ENCODE measurements at regions not wholly inside any gene's neighbourhood (a gene's known extent, or its start where the extent isn't known, plus 50 kb on each side); places are given as distances from the start of the nearest gene placed in this dataset.

DNA sequence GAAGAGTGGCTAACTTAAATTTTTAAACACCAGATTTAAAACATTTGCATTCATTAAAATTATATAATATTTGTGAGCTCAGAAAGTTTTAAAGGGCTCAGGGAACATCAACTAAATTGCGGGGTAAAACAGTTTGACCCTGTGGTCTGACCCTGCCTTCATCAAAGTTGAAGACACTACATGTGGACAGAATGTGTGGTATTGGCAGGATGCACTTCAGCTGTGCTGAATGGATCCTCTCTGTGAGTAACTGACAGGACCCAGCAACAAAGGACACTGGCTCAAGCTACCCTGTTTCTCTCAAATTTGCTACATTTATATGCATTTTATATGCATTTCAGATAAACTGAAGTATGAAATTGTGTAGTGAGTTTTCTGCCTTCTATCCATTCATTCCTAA, 288.5 kb downstream of the ZNF608 start:
- DNase-seq = no peak

DNA sequence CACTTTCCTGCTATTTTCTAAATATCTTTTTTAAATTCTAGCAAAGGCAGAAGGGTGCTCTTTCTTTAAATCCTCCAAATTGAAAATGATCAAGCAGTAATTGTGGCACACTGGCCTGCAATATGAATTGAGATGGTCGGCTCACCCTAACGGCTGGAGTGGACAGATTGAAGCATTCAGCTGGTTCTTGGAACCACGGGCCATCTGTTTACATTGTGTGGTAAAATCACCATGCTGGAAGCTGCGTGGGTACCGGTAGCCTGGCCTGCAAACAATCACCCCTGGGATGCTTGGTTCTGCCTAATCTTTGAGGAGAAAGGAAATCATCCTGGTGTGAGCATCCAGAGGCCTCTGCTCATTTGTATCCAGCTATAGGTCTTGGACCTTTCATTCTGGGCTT, 289.3 kb downstream of the ZNF608 start:
- no peak for DNase-seq

DNA sequence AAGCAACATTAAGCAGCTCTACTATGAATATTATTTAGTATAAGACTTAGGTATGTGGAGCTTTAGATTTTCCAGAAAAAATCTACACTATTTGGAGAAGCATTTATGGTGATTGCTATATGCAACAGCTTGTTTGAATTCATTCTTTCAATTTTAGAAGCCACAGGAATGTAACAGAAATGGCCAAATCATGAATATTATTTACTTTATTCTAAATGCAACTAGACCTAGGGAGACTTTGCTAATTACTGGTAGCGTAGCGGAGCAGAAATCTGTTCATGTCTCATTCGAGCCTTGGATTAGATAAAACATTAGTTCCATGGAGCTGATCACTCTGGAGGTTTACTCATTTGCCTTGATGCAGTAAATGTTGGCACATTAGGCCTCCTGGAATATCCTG, 290.2 kb downstream of the ZNF608 start:
- no peak for DNase-seq

- DNase-seq = no peak
Measured at GRCh38 chr5:124454081-124454480, 292.4 kb downstream of the ZNF608 start.

GRCh38 chr5:124453221-124454051, 293.0 kb downstream of the ZNF608 start:
- no peak for DNase-seq

DNA sequence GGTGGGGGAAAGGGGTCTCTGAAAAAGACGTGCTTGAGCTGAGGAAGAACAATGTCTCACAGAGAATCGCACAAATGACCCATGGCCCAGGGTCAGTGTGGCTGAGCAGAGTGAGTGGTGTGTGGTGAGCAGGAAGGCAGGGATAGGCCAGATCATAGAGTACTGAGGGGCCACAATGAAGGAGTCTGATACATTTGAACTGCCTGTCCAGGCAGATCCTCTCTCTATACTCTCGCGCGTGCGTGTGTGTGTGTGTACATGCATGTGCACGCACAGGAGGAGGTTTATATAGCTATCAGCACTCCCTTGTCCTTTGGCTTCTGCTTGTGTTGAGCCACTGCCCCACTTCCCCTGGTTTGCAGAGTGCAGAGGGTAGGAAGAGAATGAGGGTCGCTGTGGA, 294.0 kb downstream of the ZNF608 start:
- no peak for DNase-seq

- DNase-seq = no peak
Measured at GRCh38 chr5:124451721-124452383, 294.6 kb downstream of the ZNF608 start.

DNA sequence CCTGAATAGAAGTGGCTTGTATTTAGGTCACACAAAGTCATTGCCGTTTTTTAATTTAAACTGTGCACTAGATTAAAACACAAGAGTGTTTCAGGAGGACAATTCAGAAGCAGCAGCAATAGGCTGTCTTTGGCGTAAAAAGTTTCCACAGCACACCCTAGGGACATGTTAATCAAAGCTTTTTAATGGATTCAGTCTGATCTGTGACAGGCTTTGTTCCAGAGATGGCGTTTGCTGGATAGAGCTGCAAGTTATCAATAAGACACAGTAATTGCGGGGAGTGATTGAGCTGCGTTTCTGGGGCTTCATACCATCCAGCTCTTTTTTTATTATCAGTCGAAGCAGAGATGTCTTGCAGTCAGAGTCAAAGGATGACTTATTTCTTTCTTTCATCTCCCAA, 300.3 kb downstream of the ZNF608 start:
- no peak for DNase-seq

- DNase-seq = no peak
Measured at GRCh38 chr5:124445070-124445619, 301.3 kb downstream of the ZNF608 start.

GRCh38 chr5:124444147-124444775, 302.2 kb downstream of the ZNF608 start:
- no peak for DNase-seq

DNA sequence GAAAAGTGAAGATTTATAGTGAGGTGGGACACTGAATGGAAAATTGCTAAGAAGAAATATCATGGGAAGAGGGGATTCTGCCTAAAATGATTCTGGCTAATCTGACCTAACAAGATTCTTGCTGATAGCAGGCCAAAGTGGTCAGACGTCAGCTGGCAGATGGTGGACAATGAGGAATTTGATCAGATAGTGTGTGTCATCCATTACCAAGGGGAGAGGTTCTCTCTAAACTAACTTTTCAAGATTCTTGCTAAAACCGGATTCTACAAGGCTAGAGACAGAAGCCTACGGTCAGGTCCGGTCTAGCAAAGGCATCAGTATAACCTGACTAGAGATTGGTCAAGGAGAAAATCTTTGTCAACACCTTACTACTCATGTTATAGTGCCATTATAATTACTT, 306.0 kb downstream of the ZNF608 start:
- no peak for DNase-seq

DNA sequence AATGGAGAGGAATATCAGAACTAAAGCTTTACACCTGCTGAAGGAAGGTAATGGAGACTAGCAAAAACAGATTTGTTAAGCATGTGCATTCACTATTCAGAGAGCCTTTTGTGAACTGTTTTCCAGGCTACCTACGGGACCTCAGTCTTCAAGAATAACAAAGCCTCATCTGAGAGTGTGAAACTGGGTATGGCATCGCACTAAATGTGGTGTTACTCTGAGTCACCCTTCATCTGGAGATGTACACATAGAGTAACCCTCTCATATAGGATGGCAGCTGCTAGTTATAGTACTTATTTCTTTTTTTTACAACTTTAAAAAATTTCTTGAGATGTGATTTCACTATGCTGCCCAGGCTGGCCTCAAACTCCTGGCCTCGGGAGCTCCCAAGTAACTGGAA, 306.8 kb downstream of the ZNF608 start:
- no peak for DNase-seq

DNA sequence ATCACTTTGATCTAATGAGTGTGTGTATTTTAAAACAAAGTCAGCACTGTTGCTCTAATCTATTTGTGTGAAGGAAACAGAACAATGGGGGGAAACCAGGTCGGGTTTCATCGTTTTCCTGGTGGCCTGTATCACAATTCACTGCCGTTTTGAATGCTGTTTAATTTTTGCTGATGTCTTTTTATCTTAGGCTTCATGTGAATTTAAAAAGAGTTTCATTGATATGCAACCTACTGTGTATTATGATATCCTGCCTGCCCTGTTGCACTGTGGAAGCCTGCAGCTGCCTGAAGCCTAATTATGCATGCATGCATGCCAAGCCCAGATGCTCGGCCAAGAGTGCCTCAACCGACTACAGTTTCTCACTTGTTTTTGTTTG, 307.5 kb downstream of the ZNF608 start:
- no peak for DNase-seq

- no peak for DNase-seq
Measured at GRCh38 chr5:124438026-124438902, 308.2 kb downstream of the ZNF608 start.

DNA sequence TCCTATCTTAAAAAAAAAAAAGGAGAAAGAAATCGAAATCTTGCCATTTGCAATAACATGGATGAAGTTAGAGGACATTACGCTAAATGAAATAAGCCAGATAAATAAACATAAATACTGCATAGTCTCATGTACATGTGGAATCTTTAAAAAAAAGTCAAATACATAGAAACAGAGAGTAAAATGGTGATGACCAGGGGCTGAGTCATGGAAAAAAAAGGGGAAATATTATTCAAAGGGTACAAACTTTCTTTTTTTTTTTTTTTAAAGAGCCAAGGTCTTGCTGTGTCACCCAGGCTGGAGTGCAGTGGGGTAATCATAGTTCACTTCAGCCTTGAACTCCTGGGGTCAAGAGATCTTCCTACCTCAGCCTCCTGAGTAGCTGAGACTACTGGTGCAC, 310.1 kb downstream of the ZNF608 start:
- DNase-seq = no peak

GRCh38 chr5:124433170-124433569, 313.3 kb downstream of the ZNF608 start:
- no peak for DNase-seq

- no peak for DNase-seq
Measured at GRCh38 chr5:124421584-124421983, 324.9 kb downstream of the ZNF608 start.

DNA sequence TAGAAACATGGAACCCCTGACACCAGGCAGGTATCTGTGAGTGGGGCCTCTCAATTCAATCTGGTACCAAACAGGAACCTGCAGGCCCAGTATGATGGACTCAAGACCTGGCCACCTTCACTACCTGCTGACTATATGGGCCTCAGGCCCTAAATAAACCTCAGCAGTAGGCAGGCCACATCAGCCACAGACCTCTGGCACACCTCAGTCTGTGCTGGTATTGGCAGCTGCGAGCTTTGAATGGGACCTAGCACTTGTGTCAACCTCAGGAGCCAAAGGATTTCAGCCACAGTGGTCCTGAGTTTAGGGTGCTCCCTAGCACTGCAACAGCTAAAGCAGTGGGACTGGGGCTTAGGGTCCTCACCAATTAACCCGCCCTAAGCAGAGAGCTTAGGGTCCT, 325.5 kb downstream of the ZNF608 start:
- no peak for DNase-seq

DNA sequence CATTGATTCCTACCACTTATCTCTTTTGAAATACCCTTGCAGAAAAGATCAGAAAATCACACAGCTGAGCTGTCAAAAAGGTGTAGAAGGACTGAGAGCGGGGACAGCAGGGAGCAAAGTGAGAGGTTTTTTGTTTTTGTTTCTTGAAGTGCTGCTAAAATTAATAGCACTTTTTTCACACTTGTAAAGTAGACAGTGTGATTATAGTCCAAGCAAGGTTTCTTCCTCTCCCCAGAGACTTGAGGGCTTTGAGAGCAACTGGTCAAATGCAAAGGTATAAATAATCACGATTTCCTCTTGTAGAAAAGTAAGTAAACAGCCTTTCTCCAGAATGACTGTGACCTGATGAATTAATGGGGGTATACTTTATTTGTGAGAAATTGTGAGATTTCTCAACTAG, 326.9 kb downstream of the ZNF608 start:
- DNase-seq = no peak

GRCh38 chr5:124418390-124418789, 328.0 kb downstream of the ZNF608 start:
- no peak for DNase-seq

GRCh38 chr5:124417196-124417595, 329.2 kb downstream of the ZNF608 start:
- no peak for DNase-seq

DNA sequence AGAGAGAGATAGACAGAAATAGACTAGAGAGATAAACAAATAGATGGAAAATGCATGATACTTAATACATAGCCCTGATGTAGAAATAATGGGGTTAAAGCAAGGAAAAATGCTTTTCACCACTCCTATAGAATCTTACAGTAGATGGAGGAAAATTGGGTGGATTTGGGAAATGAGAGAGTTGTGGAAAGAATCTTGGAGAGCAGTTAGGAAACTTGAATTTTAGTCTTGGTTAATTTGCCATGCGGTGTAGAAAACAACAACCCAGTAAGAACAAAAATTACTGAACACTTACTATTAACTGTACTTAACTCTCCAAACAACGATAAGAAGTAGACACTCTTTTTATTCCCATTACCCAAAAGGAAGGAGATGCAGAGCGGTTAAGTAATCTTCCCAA, 329.8 kb downstream of the ZNF608 start:
- DNase-seq = no peak

- DNase-seq = no peak
Measured at GRCh38 chr5:124414973-124415372, 331.5 kb downstream of the ZNF608 start.
